ENCODE measurements at regions not wholly inside any gene's neighbourhood (a gene's known extent, or its start where the extent isn't known, plus 50 kb on each side); places are given as distances from the start of the nearest gene placed in this dataset.

DNA sequence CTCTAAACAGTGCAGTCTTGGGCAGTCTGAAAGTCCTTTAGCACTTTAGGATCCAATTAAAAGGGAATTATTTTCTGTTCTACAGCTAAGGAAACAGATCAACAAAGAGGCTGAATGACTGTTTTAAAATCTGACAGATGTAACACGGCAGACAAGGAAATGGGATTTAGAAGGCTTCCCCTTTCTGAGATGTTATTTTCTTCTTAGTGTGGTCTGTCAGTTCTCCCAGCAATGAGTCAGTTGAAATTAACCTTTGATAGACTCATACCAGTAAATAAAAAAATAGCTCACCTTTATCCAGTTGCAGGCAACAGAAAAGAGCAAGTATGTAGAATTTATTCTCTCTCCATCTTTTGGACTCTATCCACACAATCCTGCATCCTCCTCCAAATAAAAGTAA, 98.1 kb downstream of the NEDD1 start:
- Histone ChIP-seq H3K4me3 (ENCODE audit: insufficient read depth, low read depth, low read length) (no peak overlapping the region), H3K27ac (ENCODE audit: low read depth, low read length) (no peak overlapping the region), H3K4me1 (ENCODE audit: insufficient read depth, low read length) (no peaks in the 10 kb centered on the region), H3K36me3 (ENCODE audit: insufficient read depth, low read length) (no peaks in the 10 kb centered on the region), H2AFZ (ENCODE audit: low read depth, low read length) (no peak overlapping the region), H3K27me3 (ENCODE audit: insufficient read depth, low read length) (no peaks in the 10 kb centered on the region), H3K4me2 (ENCODE audit: low read length) (no peak overlapping the region), H4K20me1 (ENCODE audit: insufficient read depth, low read length) (no peaks in the 10 kb centered on the region), H3K9me3 (ENCODE audit: insufficient read depth, low read depth, low read length) (no peaks in the 10 kb centered on the region), H3K79me2 (ENCODE audit: insufficient read depth, low read length) (no peaks in the 10 kb centered on the region), H3K9ac (ENCODE audit: low read length) (no peak overlapping the region)
- FAIRE-seq (no peak), DNase-seq (ENCODE audit: low read depth) (no peak)
- Mint-ChIP-seq H3K27me3 (ENCODE audit: low read depth, unreplicated experiment) (no peaks in the 10 kb centered on the region), H3K36me3 (ENCODE audit: low read depth, unreplicated experiment) (no peaks in the 10 kb centered on the region), H3K27ac (ENCODE audit: unreplicated experiment) (no peak overlapping the region), H3K9me3 (ENCODE audit: unreplicated experiment) (peaks cover 2% of the 10 kb centered on the region), H3K4me3 (ENCODE audit: unreplicated experiment) (no peak overlapping the region), H3K4me1 (ENCODE audit: low read depth, unreplicated experiment) (peaks cover 4% of the 10 kb centered on the region)
- no peak for TF ChIP-seq EZH2 (IDR thresholded peaks at IDR 0.05; ENCODE audit: insufficient read depth, low read length)
- TF ChIP-seq, protein P1, sequence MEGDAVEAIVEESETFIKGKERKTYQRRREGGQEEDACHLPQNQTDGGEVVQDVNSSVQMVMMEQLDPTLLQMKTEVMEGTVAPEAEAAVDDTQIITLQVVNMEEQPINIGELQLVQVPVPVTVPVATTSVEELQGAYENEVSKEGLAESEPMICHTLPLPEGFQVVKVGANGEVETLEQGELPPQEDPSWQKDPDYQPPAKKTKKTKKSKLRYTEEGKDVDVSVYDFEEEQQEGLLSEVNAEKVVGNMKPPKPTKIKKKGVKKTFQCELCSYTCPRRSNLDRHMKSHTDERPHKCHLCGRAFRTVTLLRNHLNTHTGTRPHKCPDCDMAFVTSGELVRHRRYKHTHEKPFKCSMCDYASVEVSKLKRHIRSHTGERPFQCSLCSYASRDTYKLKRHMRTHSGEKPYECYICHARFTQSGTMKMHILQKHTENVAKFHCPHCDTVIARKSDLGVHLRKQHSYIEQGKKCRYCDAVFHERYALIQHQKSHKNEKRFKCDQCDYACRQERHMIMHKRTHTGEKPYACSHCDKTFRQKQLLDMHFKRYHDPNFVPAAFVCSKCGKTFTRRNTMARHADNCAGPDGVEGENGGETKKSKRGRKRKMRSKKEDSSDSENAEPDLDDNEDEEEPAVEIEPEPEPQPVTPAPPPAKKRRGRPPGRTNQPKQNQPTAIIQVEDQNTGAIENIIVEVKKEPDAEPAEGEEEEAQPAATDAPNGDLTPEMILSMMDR (IDR thresholded peaks at IDR 0.05; ENCODE audit: insufficient read depth, low read depth, low read length) = no peak

DNA sequence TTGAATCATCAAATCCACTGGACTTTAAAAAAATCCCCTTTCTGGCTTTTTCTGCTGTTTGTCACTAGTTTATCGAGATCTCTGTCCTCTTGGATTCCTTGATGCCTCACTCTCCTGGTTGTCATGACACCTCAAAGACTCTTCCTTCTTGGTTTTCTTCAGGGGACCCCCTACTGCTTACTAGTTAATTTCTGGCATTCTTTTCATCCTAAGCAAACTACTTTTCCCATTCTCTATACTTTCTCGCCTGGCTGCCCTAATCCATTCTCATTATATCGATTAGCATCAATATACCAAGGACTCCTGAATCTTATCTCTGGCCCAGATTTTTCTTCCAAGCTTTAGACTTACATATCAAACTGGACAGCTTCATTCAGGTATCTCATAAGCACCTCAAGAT, 98.6 kb downstream of the NEDD1 start:
- peaks cover 4% of the 10 kb centered on the region for H3K4me1 Mint-ChIP-seq (ENCODE audit: low read depth, unreplicated experiment)
- H3K27me3 Mint-ChIP-seq (ENCODE audit: low read depth, unreplicated experiment) = no peaks in the 10 kb centered on the region
- H3K27ac Mint-ChIP-seq (ENCODE audit: unreplicated experiment) = no peak overlapping the region
- Histone ChIP-seq H3K9me3 (ENCODE audit: insufficient read depth, low read depth, low read length) (no peaks in the 10 kb centered on the region), H3K4me3 (ENCODE audit: insufficient read depth, low read depth, low read length) (no peak overlapping the region), H3K4me1 (ENCODE audit: insufficient read depth, low read length) (no peaks in the 10 kb centered on the region), H3K36me3 (ENCODE audit: insufficient read depth, low read length) (no peaks in the 10 kb centered on the region), H3K4me2 (ENCODE audit: low read length) (no peak overlapping the region), H3K27me3 (ENCODE audit: insufficient read depth, low read length) (no peaks in the 10 kb centered on the region), H2AFZ (ENCODE audit: low read depth, low read length) (no peak overlapping the region), H3K9ac (ENCODE audit: low read length) (no peak overlapping the region), H4K20me1 (ENCODE audit: insufficient read depth, low read length) (no peaks in the 10 kb centered on the region), H3K27ac (ENCODE audit: low read depth, low read length) (no peak overlapping the region), H3K79me2 (ENCODE audit: insufficient read depth, low read length) (no peaks in the 10 kb centered on the region)
- no peaks in the 10 kb centered on the region for H3K36me3 Mint-ChIP-seq (ENCODE audit: low read depth, unreplicated experiment)
- TF ChIP-seq, protein P1 (IDR thresholded peaks at IDR 0.05; ENCODE audit: insufficient read depth, low read depth, low read length) = no peak
- no peak for TF ChIP-seq EZH2 (IDR thresholded peaks at IDR 0.05; ENCODE audit: insufficient read depth, low read length)
- H3K4me3 Mint-ChIP-seq (ENCODE audit: unreplicated experiment) = no peak overlapping the region
- FAIRE-seq (no peak), DNase-seq (ENCODE audit: low read depth) (no peak)
- peaks cover 2% of the 10 kb centered on the region for H3K9me3 Mint-ChIP-seq (ENCODE audit: unreplicated experiment)

DNA sequence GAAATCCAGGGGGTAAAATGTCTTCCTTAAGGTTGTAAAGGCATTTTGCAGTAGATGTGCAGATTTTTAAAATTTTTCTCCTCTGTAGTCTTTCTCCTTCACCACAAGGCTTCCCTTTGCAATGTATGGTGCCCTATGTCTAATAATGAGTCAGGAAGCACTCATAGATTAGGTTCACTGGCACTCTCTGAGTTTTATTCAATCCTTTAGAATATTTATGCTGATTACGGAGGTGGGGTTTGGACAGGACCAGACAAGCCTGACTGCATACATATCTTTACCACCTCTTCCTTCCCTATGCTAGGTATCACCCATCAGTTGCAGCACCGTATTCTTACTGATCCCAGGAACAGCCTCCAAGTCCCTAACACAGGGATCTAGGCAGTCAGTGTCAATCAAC, 99.5 kb downstream of the NEDD1 start:
- Mint-ChIP-seq H3K36me3 (ENCODE audit: low read depth, unreplicated experiment) (no peaks in the 10 kb centered on the region), H3K4me1 (ENCODE audit: low read depth, unreplicated experiment) (peaks cover 4% of the 10 kb centered on the region), H3K27ac (ENCODE audit: unreplicated experiment) (no peak overlapping the region), H3K27me3 (ENCODE audit: low read depth, unreplicated experiment) (no peaks in the 10 kb centered on the region), H3K9me3 (ENCODE audit: unreplicated experiment) (peaks cover 2% of the 10 kb centered on the region), H3K4me3 (ENCODE audit: unreplicated experiment) (no peak overlapping the region)
- FAIRE-seq (no peak), DNase-seq (ENCODE audit: low read depth) (no peak)
- no peaks in the 10 kb centered on the region for H3K79me2 ChIP-seq (ENCODE audit: insufficient read depth, low read length)
- no peaks in the 10 kb centered on the region for H3K4me1 ChIP-seq (ENCODE audit: insufficient read depth, low read length)
- no peaks in the 10 kb centered on the region for H3K36me3 ChIP-seq (ENCODE audit: insufficient read depth, low read length)
- H3K4me2 ChIP-seq (ENCODE audit: low read length) = no peak overlapping the region
- H3K27me3 ChIP-seq (ENCODE audit: insufficient read depth, low read length) = no peaks in the 10 kb centered on the region
- no peaks in the 10 kb centered on the region for H4K20me1 ChIP-seq (ENCODE audit: insufficient read depth, low read length)
- H3K9ac ChIP-seq (ENCODE audit: low read length) = no peak overlapping the region
- no peak overlapping the region for H3K4me3 ChIP-seq (ENCODE audit: insufficient read depth, low read depth, low read length)
- H3K27ac ChIP-seq (ENCODE audit: low read depth, low read length) = no peak overlapping the region
- no peak overlapping the region for H2AFZ ChIP-seq (ENCODE audit: low read depth, low read length)
- no peaks in the 10 kb centered on the region for H3K9me3 ChIP-seq (ENCODE audit: insufficient read depth, low read depth, low read length)
- TF ChIP-seq, protein P1 (IDR thresholded peaks at IDR 0.05; ENCODE audit: insufficient read depth, low read depth, low read length) = no peak
- no peak for TF ChIP-seq EZH2 (IDR thresholded peaks at IDR 0.05; ENCODE audit: insufficient read depth, low read length)
